CD14-positive monocyte (primary cell): ENCODE measurements at regions not wholly inside any gene's neighbourhood (a gene's known extent, or its start where the extent isn't known, plus 50 kb on each side); places are given as distances from the start of the nearest gene placed in this dataset.
"Not testable (repeated sequence)": the region's sequence is repeated elsewhere in the genome, so short reads cannot be mapped to it uniquely, and the experiment has no call there.

Experiments used
- DNase-seq, 3 donors: peaks; one replicate each; pipeline ENCODE4 v3.0.0-alpha.2; 2011 to 2022
- H2AFZ ChIP-seq: 2 replicates; pipeline ENCODE4 v1.6.0; 2012; ENCODE audit warnings: mild to moderate bottlenecking, low read depth, low read length, inconsistent platforms; ENCODE audit not compliant: insufficient read depth, poor library complexity, severe bottlenecking
- H3K27ac ChIP-seq, 2 donors: 1 replicate in 1 of 2; 2 replicates in 1 of 2; pipeline ENCODE4 v1.5.1; 2012 to 2013; ENCODE audit warnings: low read length in 2 of 2, control low read depth in 1 of 2, inconsistent platforms in 1 of 2, low read depth in 1 of 2, mild to moderate bottlenecking in 1 of 2
- H3K27me3 ChIP-seq, 2 donors: one replicate each; pipeline versions ENCODE4 v1.6.0 to v1.6.1; 2011 to 2013; ENCODE audit warnings: low read length in 2 of 2; ENCODE audit not compliant: control insufficient read depth in 2 of 2, insufficient read depth in 2 of 2
- H3K36me3 ChIP-seq, 2 donors: replicated peaks in 1 of 2; 1 replicate in 1 of 2; 2 replicates in 1 of 2; pipeline versions ENCODE4 v1.5.1 to v1.6.1; 2012 to 2013; ENCODE audit warnings: low read length in 2 of 2, control low read depth in 1 of 2, inconsistent platforms in 1 of 2, mild to moderate bottlenecking in 1 of 2; ENCODE audit not compliant: insufficient read depth in 2 of 2, control insufficient read depth in 1 of 2
- H3K4me1 ChIP-seq, 2 donors: 1 replicate in 1 of 2; 2 replicates in 1 of 2; pipeline versions ENCODE4 v1.5.1 to v1.6.1; 2012 to 2013; ENCODE audit warnings: low read length in 2 of 2, control low read depth in 1 of 2, inconsistent platforms in 1 of 2, mild to moderate bottlenecking in 1 of 2, moderate library complexity in 1 of 2; ENCODE audit not compliant: insufficient read depth in 2 of 2, control insufficient read depth in 1 of 2
- H3K4me2 ChIP-seq: replicated peaks from 2 replicates; pipeline ENCODE3; 2012; ENCODE audit warnings: low read length, moderate library complexity, mild to moderate bottlenecking; ENCODE audit not compliant: poor library complexity, severe bottlenecking; ENCODE audit errors: extremely low read depth
- H3K4me3 ChIP-seq, 3 experiments: fragments of 200-600 bp in 1 of 3; sonication (generic) in 1 of 3; replicated peaks in 1 of 3; 1 replicate in 2 of 3; 2 replicates in 1 of 3; pipeline ENCODE4 v1.5.1; 2011 to 2013; ENCODE audit warnings: low read length in 3 of 3, mild to moderate bottlenecking in 3 of 3, control low read depth in 2 of 3, low read depth in 2 of 3, inconsistent platforms in 1 of 3, moderate library complexity in 1 of 3
- H3K79me2 ChIP-seq: 2 replicates; pipeline ENCODE4 v1.6.0; 2012; ENCODE audit warnings: mild to moderate bottlenecking, control low read depth, inconsistent platforms, low read length, moderate library complexity; ENCODE audit not compliant: insufficient read depth
- H3K9ac ChIP-seq: 2 replicates; pipeline ENCODE4 v1.6.0; 2017; ENCODE audit warnings: low read length, mild to moderate bottlenecking; ENCODE audit not compliant: insufficient read depth, poor library complexity, severe bottlenecking
- H3K9me3 ChIP-seq, 2 donors: replicated peaks in 1 of 2; 1 replicate in 1 of 2; 2 replicates in 1 of 2; pipeline versions ENCODE4 v1.5.1 to v1.6.1; 2012 to 2013; ENCODE audit warnings: low read length in 2 of 2, control low read depth in 1 of 2; ENCODE audit not compliant: control insufficient read depth in 1 of 2, insufficient read depth in 1 of 2
- H4K20me1 ChIP-seq: 2 replicates; pipeline ENCODE4 v1.6.0; 2012; ENCODE audit warnings: mild to moderate bottlenecking, low read length, control low read depth, moderate library complexity; ENCODE audit not compliant: insufficient read depth
- H3K27ac Mint-ChIP-seq, 7 donors: one replicate each; pipeline ENCODE4 v1.8.0; 2020; ENCODE audit warnings: mild to moderate bottlenecking in 7 of 7, mixed read lengths in 7 of 7, moderate library complexity in 6 of 7, inconsistent platforms in 2 of 7
- H3K27me3 Mint-ChIP-seq, 3 donors: one replicate each; pipeline ENCODE4 v1.8.0; 2021 to 2022; ENCODE audit warnings: low read depth in 3 of 3, mild to moderate bottlenecking in 3 of 3, mixed read lengths in 3 of 3, moderate library complexity in 3 of 3, inconsistent platforms in 1 of 3
- H3K36me3 Mint-ChIP-seq, 2 donors: one replicate each; pipeline ENCODE4 v1.8.0; 2020; ENCODE audit warnings: mixed read lengths in 2 of 2, inconsistent platforms in 1 of 2, mild to moderate bottlenecking in 1 of 2
- H3K4me1 Mint-ChIP-seq: one replicate; pipeline ENCODE4 v1.8.0; 2020; ENCODE audit warnings: mild to moderate bottlenecking, mixed read lengths
- H3K4me3 Mint-ChIP-seq, 2 donors: one replicate each; pipeline ENCODE4 v1.8.0; 2020; ENCODE audit warnings: mild to moderate bottlenecking in 2 of 2, mixed read lengths in 2 of 2, moderate library complexity in 1 of 2
- H3K9me3 Mint-ChIP-seq, 7 donors: one replicate each; pipeline ENCODE4 v1.8.0; 2020 to 2022; ENCODE audit warnings: mixed read lengths in 7 of 7, mild to moderate bottlenecking in 6 of 7, moderate library complexity in 6 of 7, inconsistent platforms in 2 of 7
- whole genome bisulfite sequencing: methylation state at CpG from one replicate; pipeline ENCODE4 v1.1.5; 2013; ENCODE audit warnings: missing lambda C conversion rate; ENCODE audit not compliant: insufficient coverage; 5-methylcytosine and 5-hydroxymethylcytosine counted together
- intact Hi-C, 2 donors: fragments of 100-400 bp; cut with micrococcal nuclease; formaldehyde crosslinking; loops; one replicate each; pipeline versions ENCODE4 v1.15.0 to v1.15.1; 2023

DNA sequence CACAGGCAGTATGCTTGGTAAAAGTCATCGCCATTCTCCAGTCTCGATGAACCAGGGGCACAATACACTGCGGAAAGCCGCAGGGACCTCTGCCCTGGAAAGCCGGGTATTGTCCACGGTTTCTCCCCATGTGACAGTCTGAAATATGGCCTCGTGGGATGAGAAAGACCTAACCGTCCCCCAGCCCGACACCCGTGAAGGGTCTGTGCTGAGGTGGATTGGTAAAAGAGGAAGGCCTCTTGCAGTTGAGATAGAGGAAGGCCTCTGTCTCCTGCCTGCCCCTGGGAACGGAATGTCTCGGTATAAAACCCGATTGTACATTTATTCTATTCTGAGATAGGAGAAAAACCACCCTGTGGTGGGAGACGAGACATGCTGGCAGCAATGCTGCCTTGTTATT is 149.1 kb downstream of the TMEM121 start:
- not testable (repeated sequence) for H3K9me3 ChIP-seq, H3K4me1 ChIP-seq, H3K79me2 ChIP-seq, H3K27ac Mint-ChIP-seq, H3K4me3 ChIP-seq, H3K4me3 Mint-ChIP-seq, DNase-seq, H3K36me3 Mint-ChIP-seq, H3K4me2 ChIP-seq, H3K36me3 ChIP-seq, H2AFZ ChIP-seq, H3K27ac ChIP-seq, H3K4me1 Mint-ChIP-seq, H3K9ac ChIP-seq, H3K27me3 ChIP-seq, H4K20me1 ChIP-seq, H3K27me3 Mint-ChIP-seq, H3K9me3 Mint-ChIP-seq
- intact Hi-C loops = loop anchor here in 1 of 2 donors (10.0 kb wide), 1 partner anchor 329 kb away; no protein-coding TSS in a partner anchor
- no CpG with 5 or more reads among the region's 14 CpGs for WGBS

DNA sequence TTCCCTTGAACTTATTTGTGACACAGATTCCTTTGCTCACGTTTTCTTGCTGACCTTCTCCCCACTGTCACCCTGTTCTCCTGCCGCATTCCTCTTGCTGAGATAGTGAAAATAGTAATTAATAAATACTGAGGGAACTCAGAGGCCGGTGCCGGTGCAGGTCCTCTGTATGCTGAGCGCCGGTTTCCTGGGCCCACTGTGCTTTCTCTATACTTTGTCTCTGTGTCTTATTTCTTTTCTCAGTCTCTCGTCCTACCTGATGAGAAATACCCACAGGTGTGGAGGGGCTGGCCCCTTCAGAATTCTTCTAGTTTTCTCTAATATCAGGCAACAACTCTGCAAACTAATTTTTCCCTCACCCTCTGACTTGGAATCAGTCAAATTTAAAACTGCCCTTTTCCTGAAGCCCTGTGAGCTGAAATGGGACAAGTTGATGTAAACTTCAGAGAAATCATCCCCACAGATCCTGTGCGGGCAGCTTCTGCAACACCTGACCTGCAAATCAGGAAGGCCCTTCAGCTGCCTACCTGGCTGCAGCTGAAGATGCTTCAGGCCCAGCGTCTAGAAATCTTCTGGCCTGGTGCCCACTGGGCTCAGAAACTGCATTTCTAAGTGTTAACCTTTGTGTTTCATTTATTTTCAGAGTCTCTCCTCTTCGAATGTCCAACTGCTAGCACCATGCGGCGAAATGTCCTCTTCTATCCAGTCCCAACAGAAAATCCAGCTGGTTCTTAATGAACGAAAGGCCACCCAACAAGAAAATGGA is 149.7 kb downstream of the TMEM121 start:
- H3K36me3 ChIP-seq, H4K20me1 ChIP-seq, H3K27ac Mint-ChIP-seq, H3K9me3 ChIP-seq, H3K9ac ChIP-seq, DNase-seq, H3K36me3 Mint-ChIP-seq, H3K27me3 Mint-ChIP-seq, H3K27ac ChIP-seq, H3K4me1 ChIP-seq, H3K79me2 ChIP-seq, H3K4me3 Mint-ChIP-seq, H3K9me3 Mint-ChIP-seq, H3K27me3 ChIP-seq, H2AFZ ChIP-seq, H3K4me3 ChIP-seq, H3K4me1 Mint-ChIP-seq, H3K4me2 ChIP-seq: not testable (repeated sequence)
- 40% methylated on average over 1 of the region's 13 CpGs for WGBS
- intact Hi-C loops = loop anchor here in 1 of 2 donors (10.0 kb wide), 1 partner anchor 329 kb away; no protein-coding TSS in a partner anchor

DNA sequence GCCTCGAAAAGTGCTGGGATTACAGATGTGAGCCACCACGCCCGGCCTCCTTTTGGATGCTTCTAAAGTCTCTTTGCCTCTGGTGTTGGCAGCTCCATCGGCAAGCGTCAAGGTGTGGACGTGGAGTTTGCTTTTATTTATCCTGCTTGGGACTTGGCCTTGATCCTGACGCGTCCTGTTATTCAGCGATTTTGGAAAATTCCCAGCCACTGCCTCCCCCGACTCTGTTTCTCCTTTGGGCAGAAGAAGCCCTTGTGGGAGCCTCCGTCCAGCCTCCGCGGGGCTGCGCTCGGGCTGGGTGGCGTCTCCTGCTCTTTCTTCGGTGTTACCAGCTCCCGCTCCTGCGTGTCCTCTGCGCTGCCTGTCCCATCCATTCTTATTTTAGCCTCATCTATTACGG is 151.7 kb downstream of the TMEM121 start:
- not testable (repeated sequence) for H3K9me3 Mint-ChIP-seq, H3K4me2 ChIP-seq, H4K20me1 ChIP-seq, H3K36me3 ChIP-seq, H3K27me3 Mint-ChIP-seq, H3K4me1 Mint-ChIP-seq, H3K27me3 ChIP-seq, H3K4me1 ChIP-seq, H3K36me3 Mint-ChIP-seq, H3K9ac ChIP-seq, H3K27ac ChIP-seq, H3K27ac Mint-ChIP-seq, H3K79me2 ChIP-seq, H2AFZ ChIP-seq, DNase-seq, H3K4me3 Mint-ChIP-seq, H3K9me3 ChIP-seq, H3K4me3 ChIP-seq
- 89% methylated on average over 13 of the region's 21 CpGs for WGBS
- intact Hi-C loops = loop anchor here in 1 of 2 donors (10.0 kb wide), 1 partner anchor 327 kb away; no protein-coding TSS in a partner anchor
